ENCODE measurements at regions not wholly inside any gene's neighbourhood (a gene's known extent, or its start where the extent isn't known, plus 50 kb on each side); places are given as distances from the start of the nearest gene placed in this dataset.
A peak's percentile ranks its signal among the peaks of the same experiment; 100 is the strongest.
"Not testable (repeated sequence)": the region's sequence is repeated elsewhere in the genome, so short reads cannot be mapped to it uniquely, and the experiment has no call there.

DNA sequence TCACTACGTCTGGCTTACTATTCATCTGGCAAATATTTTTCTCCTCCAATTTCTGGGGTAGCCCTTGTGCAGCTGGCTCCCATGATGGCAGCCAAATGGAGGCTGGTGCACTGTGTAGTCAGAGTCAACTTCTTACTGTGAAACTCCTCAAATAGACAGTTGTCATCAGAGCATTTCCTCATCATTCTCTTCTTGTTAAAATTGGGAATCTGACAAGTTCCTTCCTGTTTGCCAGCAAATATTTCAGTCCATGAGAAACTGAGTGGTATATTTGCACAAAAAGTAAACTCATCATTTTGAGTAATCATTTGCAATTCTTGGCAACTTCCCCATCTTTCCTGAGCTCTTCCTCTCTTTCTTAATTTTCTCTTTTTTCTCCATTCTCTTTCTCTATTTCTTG, 394.9 kb upstream of the RGS17 start:
- DNase-seq (ENCODE audit: low read depth), result no peak
- in situ Hi-C loops (cut with HindIII; ENCODE audit: low pct_unique_long_range_greater_than_20kb, low sequenced_read_pairs), result no loop called here

DNA sequence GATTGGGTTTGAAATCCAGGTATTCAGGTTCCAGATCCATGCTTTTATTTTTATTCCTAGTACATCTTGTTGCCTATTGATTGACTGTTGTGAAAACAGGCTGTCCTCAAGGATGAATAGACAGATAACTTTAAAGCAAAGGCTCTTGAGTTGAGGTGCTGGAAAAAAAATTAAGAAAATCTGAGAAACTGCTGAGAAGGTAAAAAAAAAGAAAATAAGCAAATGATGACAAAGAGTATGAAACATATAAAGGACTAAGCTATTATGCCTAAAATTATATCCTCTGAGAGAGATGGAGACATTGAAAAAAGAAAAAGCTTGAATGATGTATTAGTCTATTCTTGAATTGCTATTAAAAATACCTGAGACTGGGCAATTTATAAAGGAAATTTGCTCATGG, 392.3 kb upstream of the RGS17 start:
- no peak for DNase-seq (ENCODE audit: low read depth)
- in situ Hi-C loops (cut with HindIII; ENCODE audit: low pct_unique_long_range_greater_than_20kb, low sequenced_read_pairs), result no loop called here

DNA sequence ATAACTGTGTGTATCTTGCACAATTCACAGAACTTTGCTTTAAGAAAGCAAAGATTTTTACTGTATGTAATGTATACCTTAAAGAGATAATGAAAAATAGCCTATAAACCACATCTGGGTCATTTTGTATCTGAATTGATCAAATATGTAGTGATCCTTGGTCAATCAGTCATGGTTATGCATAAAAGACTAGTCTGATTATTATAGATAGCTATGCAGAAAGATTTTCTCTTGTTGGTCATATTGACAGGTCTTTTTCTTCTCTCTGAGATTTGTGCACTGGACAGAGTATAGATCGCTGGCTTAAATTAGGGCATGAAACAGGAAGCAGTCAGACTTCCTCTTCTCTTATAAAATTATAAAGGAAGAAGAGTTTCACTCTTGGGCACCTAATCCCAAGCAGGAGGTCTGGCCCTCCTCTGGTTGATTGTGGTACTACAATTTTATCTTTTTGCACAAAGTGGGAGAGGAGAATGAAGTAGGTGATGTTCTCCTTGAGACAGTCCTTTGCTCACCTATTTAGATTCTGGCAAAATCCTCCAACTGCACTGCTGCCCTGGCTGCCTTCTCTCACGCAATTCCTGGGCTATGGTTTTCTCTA, 380.9 kb upstream of the RGS17 start:
- in situ Hi-C loops (cut with HindIII; ENCODE audit: low pct_unique_long_range_greater_than_20kb, low sequenced_read_pairs), result no loop called here
- peak; percentile 36 for DNase-seq (ENCODE audit: low read depth)

DNA sequence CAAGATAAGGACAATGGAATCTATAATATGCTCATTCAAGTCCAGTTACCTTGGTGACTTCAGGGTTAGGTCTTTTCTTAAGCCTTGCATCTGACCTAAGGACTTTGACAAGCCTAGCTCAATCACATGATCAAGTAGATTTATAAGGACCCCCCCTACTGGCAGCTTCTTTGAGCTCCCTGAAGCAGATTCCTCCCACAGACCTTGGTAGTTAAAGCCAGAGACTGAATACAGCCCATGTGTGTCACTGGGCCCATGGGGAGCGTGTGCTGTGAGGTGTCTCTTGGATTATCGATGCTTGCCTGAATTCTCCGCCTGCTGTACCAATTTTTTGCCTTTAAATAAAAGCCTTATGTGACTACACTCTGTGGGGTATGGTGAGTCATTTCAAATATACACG, 372.7 kb upstream of the RGS17 start:
- no peak for DNase-seq (ENCODE audit: low read depth)
- in situ Hi-C loops (cut with HindIII; ENCODE audit: low pct_unique_long_range_greater_than_20kb, low sequenced_read_pairs), result no loop called here

DNA sequence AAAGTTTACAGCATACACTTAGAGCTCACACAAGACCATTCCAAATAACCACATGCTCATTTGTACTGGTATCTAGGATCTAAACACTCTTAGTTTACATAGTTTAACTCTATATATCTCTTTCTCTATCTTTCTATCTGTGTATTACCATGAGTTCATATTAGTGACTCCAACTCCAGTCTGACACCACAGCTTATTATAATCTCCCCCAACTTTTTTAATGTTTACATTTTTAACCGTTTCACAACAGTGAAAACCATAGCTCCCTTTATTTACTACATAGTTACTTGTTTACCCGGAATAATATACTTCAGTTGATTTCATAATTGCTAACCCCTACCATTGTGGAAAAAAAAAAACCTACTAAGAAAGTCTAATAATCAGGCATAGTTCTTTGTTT, 362.4 kb upstream of the RGS17 start:
- no peak for DNase-seq (ENCODE audit: low read depth)
- in situ Hi-C loops (cut with HindIII; ENCODE audit: low pct_unique_long_range_greater_than_20kb, low sequenced_read_pairs), result no loop called here

DNA sequence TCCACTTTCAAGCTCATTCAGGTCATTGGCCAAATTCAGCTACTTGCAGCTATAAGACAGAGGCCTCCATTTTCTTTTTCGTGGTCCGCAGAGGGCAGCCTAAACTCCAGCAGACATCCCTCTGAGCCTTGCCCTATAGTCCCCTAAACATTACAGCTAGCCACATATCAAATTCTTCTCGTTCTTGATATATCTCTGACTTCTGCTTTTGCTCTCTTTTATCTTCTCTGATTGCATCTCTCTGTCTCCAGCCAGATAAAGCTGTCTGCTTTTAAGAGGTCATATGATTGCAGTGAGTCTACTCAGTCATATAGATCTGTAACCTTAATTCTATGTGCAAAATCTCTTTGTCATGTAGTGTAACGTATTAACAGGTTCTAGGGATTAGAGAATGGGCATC, 358.4 kb upstream of the RGS17 start:
- no peak for DNase-seq (ENCODE audit: low read depth)
- in situ Hi-C loops (cut with HindIII; ENCODE audit: low pct_unique_long_range_greater_than_20kb, low sequenced_read_pairs), result no loop called here

DNA sequence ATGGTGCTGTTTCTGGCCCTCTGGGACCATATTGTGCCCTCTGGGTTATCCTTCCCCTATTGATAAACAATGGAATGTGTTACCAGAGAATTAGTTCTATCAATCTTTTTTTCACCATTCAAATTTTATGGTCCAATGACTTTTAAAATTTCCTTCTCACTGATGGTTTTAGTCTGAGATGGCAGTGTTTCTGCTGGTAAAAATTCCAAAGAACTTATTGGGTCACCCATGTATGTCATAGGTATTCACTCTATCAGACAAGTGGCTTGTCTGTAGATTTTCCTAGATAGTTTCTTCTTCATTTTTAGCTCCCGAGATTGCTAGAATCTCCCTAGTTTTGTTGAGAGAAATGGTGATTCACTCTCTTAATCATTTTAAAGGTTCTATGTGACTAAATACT, 357.2 kb upstream of the RGS17 start:
- no peak for DNase-seq (ENCODE audit: low read depth)
- in situ Hi-C loops (cut with HindIII; ENCODE audit: low pct_unique_long_range_greater_than_20kb, low sequenced_read_pairs), result no loop called here

DNA sequence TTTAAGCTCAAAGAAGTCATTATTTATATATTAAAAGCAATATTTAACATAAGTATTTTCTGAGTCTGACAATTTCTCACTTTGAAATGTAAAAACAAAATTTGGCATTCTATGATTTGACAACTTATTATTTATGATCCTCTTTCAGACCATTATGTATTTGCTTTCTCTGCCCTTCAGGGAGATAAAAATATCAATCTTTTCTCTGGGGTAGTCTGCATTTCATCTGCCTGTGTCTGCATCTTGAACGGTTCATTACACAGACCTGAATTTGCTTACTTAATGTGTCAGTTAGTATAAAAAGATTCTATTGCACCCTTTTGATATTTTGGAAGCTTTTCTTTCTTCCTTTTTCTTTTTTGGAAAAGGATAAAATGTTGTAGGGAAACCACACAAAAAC, 354.0 kb upstream of the RGS17 start:
- DNase-seq (ENCODE audit: low read depth), result no peak
- in situ Hi-C loops (cut with HindIII; ENCODE audit: low pct_unique_long_range_greater_than_20kb, low sequenced_read_pairs), result no loop called here

DNA sequence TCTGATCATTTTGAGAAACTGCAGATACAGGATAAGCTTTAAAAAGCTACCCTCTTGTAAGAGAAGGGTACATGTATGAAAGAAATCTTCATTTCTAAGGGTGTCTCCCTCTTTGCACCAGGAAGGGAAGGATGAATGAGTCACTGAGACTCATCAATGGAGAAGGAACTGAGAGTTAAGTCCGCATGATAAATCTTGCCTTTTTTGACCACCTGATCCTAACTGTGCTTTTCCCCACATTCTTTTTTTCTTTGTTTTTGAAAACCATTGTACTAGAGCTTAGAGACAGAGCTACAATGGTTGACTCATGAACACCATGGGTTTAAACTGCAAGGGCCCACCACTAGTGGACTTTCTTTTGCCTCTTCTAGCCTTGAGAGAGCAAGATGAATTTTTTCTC, 353.0 kb upstream of the RGS17 start:
- no peak for DNase-seq (ENCODE audit: low read depth)
- in situ Hi-C loops (cut with HindIII; ENCODE audit: low pct_unique_long_range_greater_than_20kb, low sequenced_read_pairs), result no loop called here

DNA sequence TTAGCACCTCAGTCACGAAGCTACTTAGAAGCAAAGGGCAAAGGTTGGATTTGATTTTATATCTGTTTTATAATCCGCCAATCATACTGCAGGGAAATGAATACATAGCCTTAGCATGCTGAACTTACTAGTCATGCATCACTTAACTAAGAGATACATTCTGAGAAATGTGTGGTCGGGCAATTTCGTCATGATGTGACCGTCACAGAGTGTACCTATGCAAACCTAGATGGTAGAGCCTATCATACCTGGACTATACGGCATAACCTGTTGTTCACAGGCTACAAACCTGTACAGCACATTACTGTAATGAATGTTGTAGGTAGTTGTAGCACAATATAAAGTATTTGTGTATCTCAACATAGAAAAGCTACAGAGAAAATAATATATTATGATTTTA, 345.2 kb upstream of the RGS17 start:
- in situ Hi-C loops (cut with HindIII; ENCODE audit: low pct_unique_long_range_greater_than_20kb, low sequenced_read_pairs), result no loop called here
- DNase-seq (ENCODE audit: low read depth), result no peak

DNA sequence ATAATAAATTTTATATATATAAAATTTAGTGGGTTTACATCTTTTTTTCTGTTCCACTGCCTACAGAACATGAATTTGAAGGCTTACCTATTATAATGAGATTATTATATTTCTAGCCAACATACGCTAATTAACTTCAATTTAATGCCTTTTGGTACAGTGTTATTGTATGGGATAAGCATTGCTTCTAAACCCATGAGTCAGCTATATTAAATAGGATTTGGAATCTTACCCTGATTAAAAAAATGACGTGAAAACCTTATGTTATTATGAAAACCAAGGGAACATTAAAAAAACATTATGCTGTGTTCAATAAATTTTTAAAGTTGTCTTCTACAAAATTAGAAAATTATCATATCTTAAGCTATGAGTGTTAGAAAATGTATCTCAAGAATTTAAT, 334.0 kb upstream of the RGS17 start:
- no peak for DNase-seq (ENCODE audit: low read depth)

DNA sequence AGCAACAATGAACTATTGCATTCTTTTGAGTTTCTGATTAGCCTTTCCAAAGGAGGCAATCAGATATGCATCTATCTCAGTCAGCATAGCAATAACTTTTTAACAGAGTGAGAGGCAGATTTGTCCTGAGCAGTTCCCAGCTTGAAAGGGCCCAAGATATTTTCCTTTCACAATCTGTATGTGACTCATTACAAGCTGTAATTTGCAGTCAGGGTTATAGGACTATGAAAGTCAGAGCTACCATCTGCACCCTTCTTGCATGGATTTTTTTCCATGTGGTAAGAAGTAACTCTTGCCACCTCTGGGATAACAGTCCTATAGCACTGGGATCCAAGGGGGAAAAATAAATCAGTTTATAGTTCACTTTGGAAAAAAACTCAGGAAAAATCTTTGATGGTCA, 318.2 kb upstream of the RGS17 start:
- in situ Hi-C loops (cut with HindIII; ENCODE audit: low pct_unique_long_range_greater_than_20kb, low sequenced_read_pairs), result no loop called here

More for the DNA sequence above, 334.0 kb upstream of the RGS17 start:
- in situ Hi-C loops (cut with HindIII; ENCODE audit: low pct_unique_long_range_greater_than_20kb, low sequenced_read_pairs), result no loop called here

DNA sequence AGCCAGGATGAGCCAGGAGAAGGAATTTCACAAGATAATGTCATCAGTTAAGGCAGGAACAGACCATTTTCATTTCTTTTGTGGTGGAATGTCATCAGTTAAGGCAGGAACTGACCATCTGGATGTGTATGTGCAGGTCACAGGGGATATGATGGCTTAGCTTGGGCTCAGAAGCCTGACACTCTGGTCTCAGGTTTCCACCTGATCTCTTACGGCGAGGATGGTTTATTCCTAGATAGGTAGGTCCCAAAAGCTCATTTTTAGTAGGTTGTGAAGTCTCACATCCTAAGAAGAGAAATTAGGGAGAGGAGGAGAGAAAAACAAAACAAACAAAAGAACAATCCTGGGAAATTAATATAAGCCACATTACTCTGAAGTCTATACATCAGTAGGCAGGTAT, 311.7 kb upstream of the RGS17 start:
- in situ Hi-C loops (cut with HindIII; ENCODE audit: low pct_unique_long_range_greater_than_20kb, low sequenced_read_pairs); DNase-seq (ENCODE audit: low read depth): not testable (repeated sequence)

More for the DNA sequence above, 318.2 kb upstream of the RGS17 start:
- no peak for DNase-seq (ENCODE audit: low read depth)

DNA sequence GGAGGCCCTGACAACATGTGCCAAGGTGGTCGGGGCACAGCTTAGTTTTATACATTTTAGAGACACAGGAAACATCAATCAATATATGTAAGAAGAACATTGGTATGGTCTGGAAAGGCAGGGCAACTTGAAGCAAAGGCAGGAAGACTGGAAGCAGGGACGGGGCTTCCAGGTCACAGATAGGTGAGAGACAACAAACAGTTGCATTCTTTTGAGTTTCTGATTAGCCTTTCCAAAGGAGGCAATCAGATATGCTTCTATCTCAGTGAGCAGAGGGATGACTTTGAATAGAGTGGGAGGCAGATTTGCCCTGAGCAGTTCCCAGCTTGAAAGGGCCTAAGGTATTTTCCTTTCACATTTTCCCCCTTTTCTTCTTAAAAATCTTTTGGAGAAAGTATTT, 311.0 kb upstream of the RGS17 start:
- DNase-seq (ENCODE audit: low read depth), result no peak
- in situ Hi-C loops (cut with HindIII; ENCODE audit: low pct_unique_long_range_greater_than_20kb, low sequenced_read_pairs), result no loop called here

DNA sequence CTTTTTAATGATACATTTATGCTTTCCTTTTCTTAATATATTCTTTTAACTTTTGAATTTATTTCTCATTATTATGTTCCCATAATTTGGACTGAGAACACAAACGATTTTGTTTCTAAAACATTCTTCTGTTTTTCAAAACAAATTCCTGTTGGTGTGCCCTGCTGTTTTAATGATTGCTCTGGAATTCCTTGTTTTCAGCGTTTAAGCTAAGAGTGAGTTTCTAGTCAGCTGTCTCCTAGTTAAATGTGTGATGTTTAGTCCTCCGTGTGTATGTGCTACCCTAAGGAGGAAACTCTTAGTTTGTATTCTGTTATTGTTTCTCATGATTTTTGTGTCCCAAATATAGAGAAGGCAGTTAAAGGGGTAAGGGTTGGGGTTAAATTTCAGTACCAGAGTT, 306.1 kb upstream of the RGS17 start:
- in situ Hi-C loops (cut with HindIII; ENCODE audit: low pct_unique_long_range_greater_than_20kb, low sequenced_read_pairs), result no loop called here
- no peak for DNase-seq (ENCODE audit: low read depth)

DNA sequence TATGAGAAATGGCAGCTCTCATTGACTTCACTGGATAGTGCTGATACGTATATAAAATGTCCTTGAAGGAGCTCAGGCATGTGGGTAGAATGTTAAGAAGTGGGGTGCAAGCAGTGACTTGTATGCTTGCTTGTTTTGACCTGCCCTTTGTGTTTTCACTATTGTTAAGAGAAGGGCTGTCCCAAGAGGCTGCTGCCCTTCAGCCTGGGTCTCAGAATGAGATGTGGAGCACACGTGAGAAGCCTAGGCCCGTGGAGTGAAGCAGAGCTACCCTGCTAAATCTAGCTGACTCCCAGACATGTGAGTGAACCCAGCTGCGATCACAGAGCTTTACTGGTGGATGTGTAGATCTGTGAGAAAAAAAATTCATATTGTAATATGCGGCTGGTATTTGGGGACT, 305.3 kb upstream of the RGS17 start:
- no peak for DNase-seq (ENCODE audit: low read depth)
- in situ Hi-C loops (cut with HindIII; ENCODE audit: low pct_unique_long_range_greater_than_20kb, low sequenced_read_pairs), result no loop called here

DNA sequence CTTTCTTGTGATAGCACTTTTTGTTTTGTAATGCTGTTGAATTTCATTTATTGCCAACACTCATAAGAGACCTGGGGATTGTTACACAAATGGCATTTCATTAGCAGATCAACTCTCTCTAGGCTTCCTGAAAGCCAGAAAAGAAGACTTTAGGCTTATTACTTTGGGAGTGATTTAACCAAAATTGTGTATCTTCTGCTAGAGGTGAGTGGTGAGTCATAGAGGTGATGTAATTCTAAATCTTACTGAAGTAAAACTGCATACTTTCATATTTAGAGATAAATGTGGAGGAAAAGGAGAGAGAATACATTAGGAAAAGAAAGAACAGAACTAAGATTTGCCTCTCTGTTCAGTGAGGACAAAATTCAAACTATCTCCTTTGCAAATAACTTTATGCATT, 304.7 kb upstream of the RGS17 start:
- no peak for DNase-seq (ENCODE audit: low read depth)
- in situ Hi-C loops (cut with HindIII; ENCODE audit: low pct_unique_long_range_greater_than_20kb, low sequenced_read_pairs), result no loop called here

DNA sequence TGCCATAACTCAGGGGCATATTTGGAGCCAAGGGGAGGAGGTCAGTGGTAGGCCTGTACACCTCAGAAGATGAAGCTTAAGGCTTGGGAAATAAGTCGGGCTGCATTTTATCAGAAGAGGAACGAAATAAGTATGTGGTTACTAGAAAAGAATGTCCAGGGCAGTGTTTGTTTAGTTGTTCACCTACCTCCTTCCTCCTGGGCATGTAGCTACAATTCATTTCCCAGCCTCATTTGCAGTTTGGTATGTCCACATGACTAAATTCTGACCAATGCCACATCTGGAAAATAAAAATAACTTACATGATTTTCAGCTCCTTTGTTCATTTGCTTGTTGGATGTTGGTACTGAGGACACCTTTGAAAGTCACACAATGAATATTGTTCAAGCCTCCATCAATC, 294.5 kb upstream of the RGS17 start:
- no peak for DNase-seq (ENCODE audit: low read depth)

DNA sequence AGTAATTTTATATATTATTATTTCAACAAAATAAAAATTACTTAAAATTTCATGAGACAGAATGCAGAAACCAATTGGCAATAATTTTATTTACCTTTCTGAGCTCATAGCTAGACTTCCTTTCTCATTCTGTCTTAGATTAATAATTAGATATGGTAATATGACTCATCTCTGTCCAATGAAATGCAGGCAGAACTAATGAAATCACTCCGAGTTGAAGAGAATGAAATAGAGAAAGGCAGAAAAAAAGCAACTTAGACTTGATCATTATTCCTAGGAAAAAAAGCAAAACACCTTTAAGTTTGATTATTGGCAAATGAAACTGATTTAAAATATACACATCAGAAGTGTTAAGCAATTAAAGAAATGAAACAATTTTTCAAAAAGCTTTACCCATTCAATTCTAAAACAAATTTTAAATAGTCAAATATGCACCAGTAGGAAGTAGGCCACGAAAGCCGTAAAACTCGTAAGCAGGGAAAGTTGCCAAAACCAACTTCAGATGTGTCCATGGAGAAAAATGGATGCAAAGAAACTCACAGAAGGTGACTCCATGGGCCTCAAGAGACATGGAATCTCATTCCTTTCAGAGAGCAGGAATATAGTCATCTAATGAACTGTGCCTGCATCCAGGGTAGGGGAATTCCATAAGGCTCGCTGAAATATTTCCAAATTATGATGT, 293.8 kb upstream of the RGS17 start:
- DNase-seq (ENCODE audit: low read depth), result no peak
- in situ Hi-C loops (cut with HindIII; ENCODE audit: low pct_unique_long_range_greater_than_20kb, low sequenced_read_pairs), result no loop called here

More for the DNA sequence above, 294.5 kb upstream of the RGS17 start:
- in situ Hi-C loops (cut with HindIII; ENCODE audit: low pct_unique_long_range_greater_than_20kb, low sequenced_read_pairs), result no loop called here

DNA sequence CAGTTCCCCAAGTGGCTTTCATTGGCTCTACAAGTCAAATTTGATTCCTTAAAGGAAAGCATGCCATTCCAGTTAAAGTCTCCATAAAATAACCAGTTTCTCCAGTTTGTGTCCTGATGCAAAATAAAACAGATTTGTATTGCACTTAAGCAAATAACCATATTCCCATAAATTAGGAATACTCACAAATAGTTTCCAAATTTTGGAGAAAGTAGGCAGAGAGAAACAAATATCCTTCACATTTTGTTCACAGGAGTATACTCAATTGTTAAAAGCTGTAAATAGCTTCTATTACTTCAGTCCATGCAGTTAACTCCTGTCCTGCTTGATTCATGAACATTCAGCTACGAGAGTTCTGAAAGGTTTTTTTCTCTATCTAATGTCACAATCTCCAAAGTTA, 281.4 kb upstream of the RGS17 start:
- in situ Hi-C loops (cut with HindIII; ENCODE audit: low pct_unique_long_range_greater_than_20kb, low sequenced_read_pairs), result no loop called here
- no peak for DNase-seq (ENCODE audit: low read depth)

Data from Caki2 (cell line).